C4-2B (cell line): ENCODE measurements at regions not wholly inside any gene's neighbourhood (a gene's known extent, or its start where the extent isn't known, plus 50 kb on each side); places are given as distances from the start of the nearest gene placed in this dataset.

Experiments used
- CTCF ChIP-seq: fragments of 450-650 bp; conservative IDR thresholded peaks from 2 replicates; pipeline ENCODE4 v1.5.1; 2017; ENCODE audit warnings: mild to moderate bottlenecking
- ZFX ChIP-seq: fragments of 450-650 bp; IDR thresholded peaks from 2 replicates; pipeline ENCODE4 v1.6.1; 2017

GRCh38 chr14:25895740-25896139, 702.1 kb downstream of the NOVA1 start:
- no peak for TF ChIP-seq CTCF
- no peak for TF ChIP-seq ZFX
